ENCODE measurements at regions not wholly inside any gene's neighbourhood (a gene's known extent, or its start where the extent isn't known, plus 50 kb on each side); places are given as distances from the start of the nearest gene placed in this dataset.

DNA sequence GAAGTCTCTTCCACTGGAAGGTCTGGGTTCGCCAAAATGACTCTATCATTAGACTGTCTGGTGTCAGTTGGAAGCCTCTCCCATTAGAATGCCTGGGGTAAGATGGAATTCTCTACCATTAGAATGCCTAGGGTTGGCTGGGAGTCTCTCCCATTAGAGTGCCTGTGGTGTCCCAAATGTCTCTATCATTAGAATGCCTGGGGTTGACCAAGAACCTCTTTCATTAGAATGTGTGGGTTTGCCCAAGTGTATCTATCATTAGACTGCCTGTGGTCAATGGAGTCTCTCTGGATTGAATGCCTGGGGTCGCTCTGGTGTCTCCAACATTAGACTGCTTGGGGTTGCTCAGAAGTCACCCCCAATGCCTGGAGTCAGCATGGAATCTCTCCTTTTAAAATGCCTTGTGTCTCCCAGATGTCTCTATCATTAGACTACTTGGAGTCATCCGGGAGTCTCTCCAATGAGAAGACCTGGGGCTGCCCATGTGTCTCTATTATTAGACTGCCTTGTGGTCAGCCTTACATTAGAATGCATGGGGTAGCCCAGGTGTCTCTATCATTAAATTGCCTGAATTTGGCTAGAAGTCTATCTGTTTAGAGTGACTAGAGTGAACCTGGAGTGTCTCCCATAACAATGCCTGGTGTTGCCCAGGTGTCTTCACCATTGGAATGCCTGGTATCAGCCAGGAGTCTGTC lies 1518.4 kb downstream of the UQCRFS1 start:
- no peak overlapping the region for H3K4me3 ChIP-seq
- no peak for ATAC-seq
- H3K4me1 ChIP-seq = no peaks in the 10 kb centered on the region
- H3K9me3 ChIP-seq = no peaks in the 10 kb centered on the region
- 43% methylated on average over 2 of the region's 3 CpGs for WGBS (ENCODE audit: insufficient coverage, low coverage, low lambda C conversion rate, missing lambda C conversion rate)
- H3K27me3 ChIP-seq = no peaks in the 10 kb centered on the region
- DNase-seq = no peak
- intact Hi-C loops (cut with DNase I) = no loop called here
- TF ChIP-seq POLR2A (IDR thresholded peaks at IDR 0.05) = no peak
- TF ChIP-seq, protein P1, sequence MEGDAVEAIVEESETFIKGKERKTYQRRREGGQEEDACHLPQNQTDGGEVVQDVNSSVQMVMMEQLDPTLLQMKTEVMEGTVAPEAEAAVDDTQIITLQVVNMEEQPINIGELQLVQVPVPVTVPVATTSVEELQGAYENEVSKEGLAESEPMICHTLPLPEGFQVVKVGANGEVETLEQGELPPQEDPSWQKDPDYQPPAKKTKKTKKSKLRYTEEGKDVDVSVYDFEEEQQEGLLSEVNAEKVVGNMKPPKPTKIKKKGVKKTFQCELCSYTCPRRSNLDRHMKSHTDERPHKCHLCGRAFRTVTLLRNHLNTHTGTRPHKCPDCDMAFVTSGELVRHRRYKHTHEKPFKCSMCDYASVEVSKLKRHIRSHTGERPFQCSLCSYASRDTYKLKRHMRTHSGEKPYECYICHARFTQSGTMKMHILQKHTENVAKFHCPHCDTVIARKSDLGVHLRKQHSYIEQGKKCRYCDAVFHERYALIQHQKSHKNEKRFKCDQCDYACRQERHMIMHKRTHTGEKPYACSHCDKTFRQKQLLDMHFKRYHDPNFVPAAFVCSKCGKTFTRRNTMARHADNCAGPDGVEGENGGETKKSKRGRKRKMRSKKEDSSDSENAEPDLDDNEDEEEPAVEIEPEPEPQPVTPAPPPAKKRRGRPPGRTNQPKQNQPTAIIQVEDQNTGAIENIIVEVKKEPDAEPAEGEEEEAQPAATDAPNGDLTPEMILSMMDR (IDR thresholded peaks at IDR 0.05) = no peak
- no peaks in the 10 kb centered on the region for H3K36me3 ChIP-seq
- H3K27ac ChIP-seq = no peak overlapping the region

DNA sequence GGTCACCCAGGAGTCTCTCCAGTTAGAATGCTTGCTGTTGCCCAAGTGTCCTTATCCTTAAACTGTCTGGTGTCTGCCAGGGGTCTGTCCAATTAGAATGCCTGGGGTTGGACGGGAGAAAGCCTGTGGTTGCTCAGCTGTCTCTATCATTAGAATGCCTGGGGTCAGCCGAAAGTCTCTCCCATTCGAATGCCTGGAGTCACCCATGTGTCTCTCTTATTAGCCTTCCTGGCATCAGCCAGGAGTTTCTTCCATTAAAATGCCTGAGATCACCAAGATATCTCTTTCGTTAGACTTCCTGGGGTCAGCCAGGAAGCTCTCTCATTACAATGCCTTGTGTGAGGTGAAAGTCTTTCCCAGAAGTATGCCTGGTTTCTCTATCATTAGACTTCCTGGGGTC lies 1521.0 kb downstream of the UQCRFS1 start:
- DNase-seq = no peak
- Histone ChIP-seq H3K4me3 (no peak overlapping the region), H3K4me1 (no peaks in the 10 kb centered on the region), H3K27me3 (no peaks in the 10 kb centered on the region), H3K27ac (no peak overlapping the region), H3K9me3 (peaks cover 0 to 5% (median 0%) of the 10 kb centered on the region in 4 donors), H3K36me3 (no peaks in the 10 kb centered on the region)
- 23% methylated on average over 3 of the region's 4 CpGs for WGBS (ENCODE audit: insufficient coverage, low coverage, low lambda C conversion rate, missing lambda C conversion rate)
- intact Hi-C loops (cut with DNase I) = no loop called here
- no peak for ATAC-seq
- TF ChIP-seq, protein P1 (IDR thresholded peaks at IDR 0.05) = no peak
- no peak for TF ChIP-seq POLR2A (IDR thresholded peaks at IDR 0.05)

DNA sequence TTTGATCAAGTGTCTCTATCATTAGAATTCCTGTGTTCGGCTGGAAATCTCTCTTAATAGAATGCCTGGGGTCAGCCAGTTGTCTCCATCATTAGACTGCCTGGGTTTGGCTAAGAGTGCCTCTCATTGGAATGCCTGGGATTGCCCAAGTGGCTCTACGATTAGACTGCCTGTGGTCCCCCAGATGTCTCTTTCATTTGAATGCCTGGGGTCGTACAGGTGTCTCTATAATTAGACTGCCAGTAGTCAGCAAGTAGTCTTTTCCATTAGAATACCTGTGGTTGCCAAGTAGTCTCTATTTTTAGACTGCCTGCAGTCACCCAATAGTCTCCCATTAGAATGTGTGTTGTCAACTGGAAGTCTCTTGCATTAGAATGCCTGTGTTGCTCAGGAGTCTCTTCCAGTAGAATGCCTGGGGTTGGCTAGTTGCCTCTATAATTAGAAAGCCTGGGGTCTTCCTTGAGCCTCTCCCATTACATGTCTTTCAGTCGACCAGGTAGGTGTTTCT lies 1523.2 kb downstream of the UQCRFS1 start:
- Histone ChIP-seq H3K27ac (no peak overlapping the region), H3K27me3 (no peaks in the 10 kb centered on the region), H3K9me3 (peaks cover 0 to 8% (median 0%) of the 10 kb centered on the region in 4 donors), H3K36me3 (no peaks in the 10 kb centered on the region), H3K4me1 (no peaks in the 10 kb centered on the region), H3K4me3 (no peak overlapping the region)
- intact Hi-C loops (cut with DNase I) = no loop called here
- TF ChIP-seq, protein P1 (IDR thresholded peaks at IDR 0.05) = no peak
- no peak for TF ChIP-seq POLR2A (IDR thresholded peaks at IDR 0.05)
- no peak for DNase-seq
- WGBS (ENCODE audit: insufficient coverage, low coverage, low lambda C conversion rate, missing lambda C conversion rate) = 52% methylated on average over 3 of the region's 4 CpGs
- ATAC-seq = no peak

DNA sequence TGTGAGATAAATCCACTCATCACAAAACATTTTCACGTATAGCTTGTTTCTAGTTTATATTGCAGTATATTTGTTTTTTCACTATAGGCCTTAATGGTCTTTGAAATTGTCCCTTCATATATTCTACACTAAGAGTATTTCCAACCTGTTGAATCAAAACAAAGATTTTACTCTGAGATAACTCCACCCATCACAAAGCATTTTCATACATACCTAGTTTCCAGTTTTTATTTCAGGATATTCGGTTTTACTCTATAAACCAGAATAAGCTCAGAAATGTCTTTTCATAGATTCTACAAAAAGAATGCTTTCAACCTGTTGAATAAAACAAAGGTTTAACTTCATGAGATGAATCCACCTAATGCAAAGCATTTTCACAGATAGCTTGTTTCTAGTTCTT lies 1528.7 kb downstream of the UQCRFS1 start:
- Histone ChIP-seq H3K9me3 (peaks cover 0 to 15% (median 0%) of the 10 kb centered on the region in 4 donors), H3K36me3 (no peaks in the 10 kb centered on the region), H3K4me3 (no peak overlapping the region), H3K27me3 (no peaks in the 10 kb centered on the region), H3K27ac (no peak overlapping the region), H3K4me1 (no peaks in the 10 kb centered on the region)
- TF ChIP-seq POLR2A (IDR thresholded peaks at IDR 0.05) = no peak
- TF ChIP-seq, protein P1 (IDR thresholded peaks at IDR 0.05) = no peak
- intact Hi-C loops (cut with DNase I) = no loop called here
- DNase-seq (no peak), ATAC-seq (no peak)
- 82% methylated on average over 2 of the region's 2 CpGs for WGBS (ENCODE audit: insufficient coverage, low coverage, low lambda C conversion rate, missing lambda C conversion rate)
